OCI-LY7 (cell line): ENCODE measurements at regions not wholly inside any gene's neighbourhood (a gene's known extent, or its start where the extent isn't known, plus 50 kb on each side); places are given as distances from the start of the nearest gene placed in this dataset.

Source experiments
- BruUV-seq: library from RNA; stranded (reverse); fragments of 400-500 nt; replicated peaks from 2 replicates; lab custom pipeline; 2021; lab: Mats Ljungman, UMichigan
- CTCF ChIA-PET: fragments of 300-600 bp; sonication (Branson Sonifier 250); formaldehyde crosslinking; loops from one replicate; lab custom pipeline; 2022; ENCODE audit warnings: antibody characterized with exemption; ENCODE audit not compliant: unreplicated experiment; lab: Charles Lee
- POLR2A ChIA-PET: fragments of 300-600 bp; sonication (Branson Sonifier 250); formaldehyde crosslinking; loops from one replicate; lab custom pipeline; 2022; ENCODE audit warnings: antibody characterized with exemption; lab: Charles Lee
- DNase-seq: peaks from one replicate; pipeline ENCODE4 v3.0.0-alpha.2; 2015; ENCODE audit warnings: low spot score
- H2AFZ ChIP-seq: fragments of 200-600 bp; sonication (generic), shearing (Covaris generic); 2 replicates; pipeline ENCODE4 v1.6.1; 2014; ENCODE audit warnings: mild to moderate bottlenecking, antibody characterized with exemption, low read length, moderate library complexity
- H3K27ac ChIP-seq: fragments of 200-600 bp; sonication (generic); 2 replicates; pipeline ENCODE4 v1.5.1; 2014; ENCODE audit warnings: mixed run types, low read depth, mild to moderate bottlenecking, moderate library complexity, low read length, inconsistent platforms; ENCODE audit not compliant: poor library complexity, severe bottlenecking
- H3K36me3 ChIP-seq: fragments of 200-600 bp; sonication (generic); 2 replicates; pipeline ENCODE4 v1.6.1; 2014; ENCODE audit warnings: mild to moderate bottlenecking, antibody characterized with exemption, low read length, moderate library complexity, mixed read lengths; ENCODE audit not compliant: insufficient read depth
- H3K4me1 ChIP-seq: fragments of 200-600 bp; sonication (generic); 2 replicates; pipeline ENCODE4 v1.5.1; 2014; ENCODE audit warnings: mild to moderate bottlenecking, low read length; ENCODE audit not compliant: insufficient read depth, poor library complexity, severe bottlenecking
- H3K4me2 ChIP-seq: fragments of 200-600 bp; sonication (generic); 2 replicates; pipeline ENCODE4 v1.6.1; 2014; ENCODE audit warnings: mild to moderate bottlenecking, low read length
- H3K4me3 ChIP-seq: fragments of 200-600 bp; sonication (generic); 2 replicates; pipeline ENCODE4 v1.5.1; 2014; ENCODE audit warnings: mild to moderate bottlenecking, low read depth, low read length; ENCODE audit not compliant: poor library complexity, severe bottlenecking
- H3K79me2 ChIP-seq: fragments of 200-600 bp; sonication (generic); 2 replicates; pipeline ENCODE4 v1.6.1; 2016; ENCODE audit warnings: low read depth, mild to moderate bottlenecking, low read length, moderate library complexity, mixed read lengths; ENCODE audit not compliant: insufficient read depth
- H3K9me2 ChIP-seq: fragments of 200-600 bp; sonication (generic); 2 replicates; pipeline ENCODE4 v1.6.1; 2016; ENCODE audit warnings: mild to moderate bottlenecking, low read length, mixed read lengths; ENCODE audit not compliant: insufficient read depth
- H3K9me3 ChIP-seq: fragments of 200-600 bp; sonication (generic); 2 replicates; pipeline ENCODE4 v1.6.1; 2014; ENCODE audit warnings: mild to moderate bottlenecking, mixed run types, low read length, mixed read lengths
- H4K20me1 ChIP-seq: fragments of 200-600 bp; sonication (generic); 2 replicates; pipeline ENCODE4 v1.6.1; 2014; ENCODE audit warnings: mild to moderate bottlenecking, antibody characterized with exemption, low read length, moderate library complexity, mixed read lengths; ENCODE audit not compliant: insufficient read depth
- CTCF ChIP-seq: fragments of 200-600 bp; sonication (generic); conservative IDR thresholded peaks from 2 replicates; pipeline ENCODE4 v1.5.1; 2014; ENCODE audit warnings: mild to moderate bottlenecking, antibody characterized with exemption, low read length, moderate library complexity, mixed read lengths
- EZH2phosphoT487 ChIP-seq: fragments of 200-600 bp; sonication (generic); IDR thresholded peaks from 2 replicates; pipeline ENCODE4 v1.6.1; 2018; ENCODE audit warnings: low read depth, borderline replicate concordance, mild to moderate bottlenecking, mixed run types, antibody characterized with exemption, low read length, moderate library complexity, mixed read lengths
- intact Hi-C: fragments of 100-400 bp; cut with micrococcal nuclease; formaldehyde crosslinking; loops from one replicate; pipeline ENCODE4 v1.10.0; 2022; ENCODE audit not compliant: unreplicated experiment

- no peaks in the 10 kb centered on the region for H3K36me3 ChIP-seq
- H3K4me3 ChIP-seq = no peak overlapping the region
- H3K27ac ChIP-seq = no peak overlapping the region
- H3K79me2 ChIP-seq = no peaks in the 10 kb centered on the region
- H3K9me2 ChIP-seq = no peaks in the 10 kb centered on the region
- no peaks in the 10 kb centered on the region for H4K20me1 ChIP-seq
- H2AFZ ChIP-seq = no peak overlapping the region
- no peaks in the 10 kb centered on the region for H3K4me1 ChIP-seq
- no peaks in the 10 kb centered on the region for H3K9me3 ChIP-seq
- intact Hi-C loops = no loop called here
- no TSS peak for BruUV-seq
- POLR2A ChIA-PET = no interaction called here
- TF ChIP-seq EZH2phosphoT487 (no peak), CTCF (no peak)
- no peak for DNase-seq
- CTCF ChIA-PET = no interaction called here
- no peak overlapping the region for H3K4me2 ChIP-seq
Observed at GRCh38 chr14:56512521-56512920, 67.1 kb upstream of the TMEM260 start.

DNA sequence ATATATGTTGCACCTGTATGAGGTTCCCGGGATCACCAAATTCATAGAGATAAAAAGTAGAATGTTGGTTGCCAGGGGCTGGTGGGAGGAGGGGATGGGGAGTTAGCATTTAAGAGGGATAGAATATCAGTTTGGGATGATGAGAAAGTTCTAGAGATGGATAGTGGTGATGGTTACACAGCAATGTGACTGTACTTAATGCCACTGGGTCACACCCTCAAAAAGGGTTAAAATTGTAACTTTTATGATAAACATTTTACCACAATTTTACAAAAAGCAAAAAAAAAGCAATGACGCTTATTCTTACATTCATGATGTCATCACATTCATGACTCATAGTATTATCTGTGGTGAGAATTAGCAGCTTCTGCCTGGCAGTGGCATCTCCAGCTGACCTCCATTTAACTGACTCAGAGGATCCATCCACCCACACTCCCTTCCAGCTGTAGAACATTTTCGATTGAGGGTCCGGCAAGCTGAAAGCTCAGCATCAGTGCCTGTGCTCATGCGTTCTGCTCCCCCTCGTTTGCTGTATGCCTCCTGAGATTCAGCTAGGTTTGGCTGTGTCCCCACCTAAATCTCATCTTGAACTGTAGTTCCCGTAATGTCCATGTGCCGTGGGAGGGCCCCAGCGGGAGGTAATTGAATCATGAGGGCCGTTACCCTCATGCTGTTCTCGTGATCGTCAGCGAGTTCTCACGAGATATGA, 64.8 kb upstream of the TMEM260 start:
- no peaks in the 10 kb centered on the region for H3K9me3 ChIP-seq
- H3K4me3 ChIP-seq = no peak overlapping the region
- ChIA-PET POLR2A (interaction anchor here (1.0 kb wide), 1 partner anchor 14 kb away, joined by 3 read pairs; no protein-coding TSS in a partner anchor), CTCF (no interaction called here)
- no peaks in the 10 kb centered on the region for H4K20me1 ChIP-seq
- H3K79me2 ChIP-seq = no peaks in the 10 kb centered on the region
- H3K36me3 ChIP-seq = no peaks in the 10 kb centered on the region
- no peak for DNase-seq
- no peak overlapping the region for H3K27ac ChIP-seq
- TF ChIP-seq CTCF (no peak), EZH2phosphoT487 (no peak)
- BruUV-seq = no TSS peak
- H2AFZ ChIP-seq = no peak overlapping the region
- H3K9me2 ChIP-seq = no peaks in the 10 kb centered on the region
- H3K4me2 ChIP-seq = no peak overlapping the region
- intact Hi-C loops = no loop called here
- no peaks in the 10 kb centered on the region for H3K4me1 ChIP-seq

DNA sequence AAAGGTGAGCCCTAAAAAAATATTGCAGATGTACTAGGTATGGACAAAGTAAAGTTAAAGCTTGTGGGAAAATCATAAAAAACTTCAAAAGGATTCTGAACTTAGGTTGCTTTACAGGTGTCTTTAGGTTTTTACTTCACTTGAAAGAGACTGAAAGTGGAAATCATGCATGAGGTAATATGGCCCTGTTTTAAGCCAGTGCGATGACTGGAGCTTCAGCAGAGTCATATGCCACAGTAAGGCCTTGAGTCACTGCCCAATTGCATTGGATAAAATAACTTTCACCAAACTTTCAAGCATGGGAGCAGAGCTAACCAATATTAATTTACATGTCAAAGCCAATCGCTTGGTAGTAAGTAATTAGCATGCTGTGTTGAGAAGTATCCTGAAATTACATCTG, 63.9 kb upstream of the TMEM260 start:
- CTCF ChIA-PET = no interaction called here
- POLR2A ChIA-PET = interaction anchor here (1.0 kb wide), 1 partner anchor 13 kb away, joined by 3 read pairs; no protein-coding TSS in a partner anchor
- H3K4me3 ChIP-seq = no peak overlapping the region
- no peaks in the 10 kb centered on the region for H3K36me3 ChIP-seq
- no peak overlapping the region for H3K27ac ChIP-seq
- no peaks in the 10 kb centered on the region for H3K9me2 ChIP-seq
- H3K4me2 ChIP-seq = no peak overlapping the region
- no peaks in the 10 kb centered on the region for H3K79me2 ChIP-seq
- DNase-seq = no peak
- intact Hi-C loops = no loop called here
- H3K4me1 ChIP-seq = no peaks in the 10 kb centered on the region
- BruUV-seq = no TSS peak
- H2AFZ ChIP-seq = no peak overlapping the region
- no peaks in the 10 kb centered on the region for H3K9me3 ChIP-seq
- no peaks in the 10 kb centered on the region for H4K20me1 ChIP-seq
- no peak for TF ChIP-seq EZH2phosphoT487
- no peak for TF ChIP-seq CTCF
